Kidney epithelial cell (primary cell): ENCODE measurements at regions not wholly inside any gene's neighbourhood (a gene's known extent, or its start where the extent isn't known, plus 50 kb on each side); places are given as distances from the start of the nearest gene placed in this dataset.

Experiments used
- DNase-seq: peaks from one replicate; pipeline ENCODE4 v3.0.0-alpha.2; 2010; ENCODE audit warnings: low read depth
- H3K27me3 ChIP-seq: 2 replicates; pipeline ENCODE4 v1.6.0; 2011; ENCODE audit warnings: low read length; ENCODE audit not compliant: control insufficient read depth, insufficient read depth
- H3K36me3 ChIP-seq: 2 replicates; pipeline ENCODE4 v1.5.1; 2011; ENCODE audit warnings: low read length; ENCODE audit not compliant: control insufficient read depth, insufficient read depth
- H3K4me3 ChIP-seq: 2 replicates; pipeline ENCODE4 v1.5.1; 2011; ENCODE audit warnings: low read depth, mild to moderate bottlenecking, control low read depth, low read length
- TF ChIP-seq, protein P1 (sequence below): IDR thresholded peaks from 2 replicates; pipeline ENCODE4 v1.5.1; 2011; ENCODE audit warnings: mild to moderate bottlenecking, moderate library complexity, low read length, control low read depth, inconsistent platforms; ENCODE audit not compliant: insufficient read depth, poor library complexity, severe bottlenecking

DNA sequence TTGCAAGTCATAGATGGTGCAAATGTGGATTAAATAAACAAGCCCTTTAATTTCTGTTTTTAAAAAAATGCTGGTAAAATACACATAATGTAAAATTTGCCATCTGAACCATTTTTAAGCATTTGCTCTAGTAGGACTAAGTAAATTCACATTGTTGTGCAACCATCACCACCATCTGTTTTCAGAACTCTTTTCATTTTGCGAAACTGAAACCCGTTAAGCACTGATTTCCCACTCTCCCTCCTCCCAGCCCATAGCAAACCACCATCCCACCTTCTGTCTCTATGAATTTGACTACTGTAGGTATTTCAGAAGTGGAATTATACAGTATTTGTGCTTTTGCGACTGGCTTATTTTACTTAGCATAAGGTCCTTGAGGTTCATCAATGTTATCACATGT lies 103.3 kb upstream of the CNTLN start:
- no peak for DNase-seq
- Histone ChIP-seq H3K4me3 (no peak overlapping the region), H3K27me3 (no peaks in the 10 kb centered on the region), H3K36me3 (no peaks in the 10 kb centered on the region)
- TF ChIP-seq, protein P1, sequence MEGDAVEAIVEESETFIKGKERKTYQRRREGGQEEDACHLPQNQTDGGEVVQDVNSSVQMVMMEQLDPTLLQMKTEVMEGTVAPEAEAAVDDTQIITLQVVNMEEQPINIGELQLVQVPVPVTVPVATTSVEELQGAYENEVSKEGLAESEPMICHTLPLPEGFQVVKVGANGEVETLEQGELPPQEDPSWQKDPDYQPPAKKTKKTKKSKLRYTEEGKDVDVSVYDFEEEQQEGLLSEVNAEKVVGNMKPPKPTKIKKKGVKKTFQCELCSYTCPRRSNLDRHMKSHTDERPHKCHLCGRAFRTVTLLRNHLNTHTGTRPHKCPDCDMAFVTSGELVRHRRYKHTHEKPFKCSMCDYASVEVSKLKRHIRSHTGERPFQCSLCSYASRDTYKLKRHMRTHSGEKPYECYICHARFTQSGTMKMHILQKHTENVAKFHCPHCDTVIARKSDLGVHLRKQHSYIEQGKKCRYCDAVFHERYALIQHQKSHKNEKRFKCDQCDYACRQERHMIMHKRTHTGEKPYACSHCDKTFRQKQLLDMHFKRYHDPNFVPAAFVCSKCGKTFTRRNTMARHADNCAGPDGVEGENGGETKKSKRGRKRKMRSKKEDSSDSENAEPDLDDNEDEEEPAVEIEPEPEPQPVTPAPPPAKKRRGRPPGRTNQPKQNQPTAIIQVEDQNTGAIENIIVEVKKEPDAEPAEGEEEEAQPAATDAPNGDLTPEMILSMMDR: no peak

DNA sequence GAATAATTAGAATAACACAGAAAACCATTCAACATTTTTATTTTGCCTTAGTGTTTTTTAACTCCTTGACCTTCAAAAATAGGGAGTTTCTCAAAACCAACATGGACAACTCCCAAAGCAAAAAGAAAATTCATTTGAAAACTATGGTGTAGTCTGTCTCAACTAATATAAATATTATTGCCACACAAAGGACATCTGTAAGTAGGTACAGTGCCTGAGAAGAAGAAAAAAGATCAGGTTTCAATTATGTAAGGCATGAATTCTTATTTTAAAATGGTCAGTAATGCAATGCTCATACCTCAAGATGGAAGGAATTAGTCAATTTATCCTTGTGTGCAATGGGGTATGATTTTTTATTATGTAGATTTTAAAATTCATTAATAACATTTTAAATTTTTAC lies 109.6 kb upstream of the CNTLN start:
- Histone ChIP-seq H3K36me3 (no peaks in the 10 kb centered on the region), H3K4me3 (no peak overlapping the region)
- TF ChIP-seq, protein P1: no peak

DNA sequence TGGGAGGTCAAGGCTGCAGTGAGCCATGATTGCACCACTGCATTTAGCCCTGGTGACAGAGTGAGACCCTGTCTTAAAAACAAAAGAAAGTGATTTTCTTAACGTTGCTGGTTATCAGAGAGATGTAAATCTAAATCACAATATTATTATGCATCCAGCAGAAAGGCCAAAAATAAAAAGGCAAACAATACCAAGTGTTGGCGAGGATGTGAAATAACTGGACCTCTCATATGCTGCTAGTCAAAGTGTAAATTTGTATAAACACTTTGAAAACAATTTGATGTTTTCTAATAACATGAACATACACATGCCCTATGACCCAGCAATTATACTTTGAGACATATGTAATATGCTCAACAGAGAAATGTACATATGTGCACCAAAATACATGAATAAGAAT lies 110.7 kb upstream of the CNTLN start:
- no peak for DNase-seq
- TF ChIP-seq, protein P1: no peak
- H3K27me3 ChIP-seq: no peaks in the 10 kb centered on the region
- no peaks in the 10 kb centered on the region for H3K36me3 ChIP-seq
- no peak overlapping the region for H3K4me3 ChIP-seq

More for the DNA sequence above, 109.6 kb upstream of the CNTLN start:
- no peaks in the 10 kb centered on the region for H3K27me3 ChIP-seq
- no peak for DNase-seq

GRCh38 chr9:17021387-17021970 lies 113.4 kb upstream of the CNTLN start:
- Histone ChIP-seq H3K4me3 (no peak overlapping the region), H3K36me3 (no peaks in the 10 kb centered on the region), H3K27me3 (no peaks in the 10 kb centered on the region)
- no peak for DNase-seq
- TF ChIP-seq, protein P1: no peak

- TF ChIP-seq, protein P1: no peak
- Histone ChIP-seq H3K36me3 (no peaks in the 10 kb centered on the region), H3K4me3 (no peak overlapping the region), H3K27me3 (no peaks in the 10 kb centered on the region)
- no peak for DNase-seq
Measured at GRCh38 chr9:17019398-17019797, 115.4 kb upstream of the CNTLN start.

- no peak overlapping the region for H3K4me3 ChIP-seq
- H3K36me3 ChIP-seq: no peaks in the 10 kb centered on the region
- no peaks in the 10 kb centered on the region for H3K27me3 ChIP-seq
- no peak for DNase-seq
- TF ChIP-seq, protein P1: no peak
Measured at GRCh38 chr9:17018540-17019196, 116.2 kb upstream of the CNTLN start.
